GM21825 (cell line): ENCODE measurements at regions not wholly inside any gene's neighbourhood (a gene's known extent, or its start where the extent isn't known, plus 50 kb on each side); places are given as distances from the start of the nearest gene placed in this dataset.

Source experiments
- ATAC-seq: cut with Tn5 transposase; IDR thresholded peaks from one replicate; pipeline ENCODE4 v1.9.1; 2021; ENCODE audit warnings: mild to moderate bottlenecking, moderate library complexity; ENCODE audit not compliant: unreplicated experiment

- no peak for ATAC-seq
Measured at GRCh38 chr4:111982089-111982488, 163.2 kb upstream of the FAM241A start.

- ATAC-seq = no peak
Measured at GRCh38 chr4:111984169-111984819, 161.0 kb upstream of the FAM241A start.

GRCh38 chr4:111985426-111985825 is 159.8 kb upstream of the FAM241A start:
- no peak for ATAC-seq

GRCh38 chr4:111986095-111986494 is 159.2 kb upstream of the FAM241A start:
- no peak for ATAC-seq

- no peak for ATAC-seq
Measured at GRCh38 chr4:111988514-111988913, 156.7 kb upstream of the FAM241A start.

GRCh38 chr4:111989817-111990216 is 155.4 kb upstream of the FAM241A start:
- no peak for ATAC-seq

- ATAC-seq = peak; percentile 95
Measured at GRCh38 chr4:111991163-111991562, 154.1 kb upstream of the FAM241A start.

- ATAC-seq = no peak
Measured at GRCh38 chr4:111991797-111992196, 153.5 kb upstream of the FAM241A start.

GRCh38 chr4:111992351-111993168 is 152.7 kb upstream of the FAM241A start:
- ATAC-seq = no peak

GRCh38 chr4:111994392-111994791 is 150.9 kb upstream of the FAM241A start:
- no peak for ATAC-seq

- no peak for ATAC-seq
Measured at GRCh38 chr4:111997785-111998184, 147.5 kb upstream of the FAM241A start.

- ATAC-seq = no peak
Measured at GRCh38 chr4:111999801-112000200, 145.5 kb upstream of the FAM241A start.

- no peak for ATAC-seq
Measured at GRCh38 chr4:112001041-112001440, 144.2 kb upstream of the FAM241A start.

- ATAC-seq = no peak
Measured at GRCh38 chr4:112002248-112002661, 143.0 kb upstream of the FAM241A start.

GRCh38 chr4:112003231-112003907 is 141.9 kb upstream of the FAM241A start:
- ATAC-seq = no peak

GRCh38 chr4:112005027-112005426 is 140.2 kb upstream of the FAM241A start:
- ATAC-seq = no peak

GRCh38 chr4:112007391-112007790 is 137.9 kb upstream of the FAM241A start:
- no peak for ATAC-seq

GRCh38 chr4:112015960-112016359 is 129.3 kb upstream of the FAM241A start:
- ATAC-seq = no peak

GRCh38 chr4:112023402-112023950 is 121.8 kb upstream of the FAM241A start:
- ATAC-seq = no peak

- ATAC-seq = no peak
Measured at GRCh38 chr4:112026058-112026457, 119.2 kb upstream of the FAM241A start.

GRCh38 chr4:112029771-112030171 is 115.5 kb upstream of the FAM241A start:
- no peak for ATAC-seq
